ENCODE measurements at regions not wholly inside any gene's neighbourhood (a gene's known extent, or its start where the extent isn't known, plus 50 kb on each side); places are given as distances from the start of the nearest gene placed in this dataset.
"Not testable (repeated sequence)": the region's sequence is repeated elsewhere in the genome, so short reads cannot be mapped to it uniquely, and the experiment has no call there.

DNA sequence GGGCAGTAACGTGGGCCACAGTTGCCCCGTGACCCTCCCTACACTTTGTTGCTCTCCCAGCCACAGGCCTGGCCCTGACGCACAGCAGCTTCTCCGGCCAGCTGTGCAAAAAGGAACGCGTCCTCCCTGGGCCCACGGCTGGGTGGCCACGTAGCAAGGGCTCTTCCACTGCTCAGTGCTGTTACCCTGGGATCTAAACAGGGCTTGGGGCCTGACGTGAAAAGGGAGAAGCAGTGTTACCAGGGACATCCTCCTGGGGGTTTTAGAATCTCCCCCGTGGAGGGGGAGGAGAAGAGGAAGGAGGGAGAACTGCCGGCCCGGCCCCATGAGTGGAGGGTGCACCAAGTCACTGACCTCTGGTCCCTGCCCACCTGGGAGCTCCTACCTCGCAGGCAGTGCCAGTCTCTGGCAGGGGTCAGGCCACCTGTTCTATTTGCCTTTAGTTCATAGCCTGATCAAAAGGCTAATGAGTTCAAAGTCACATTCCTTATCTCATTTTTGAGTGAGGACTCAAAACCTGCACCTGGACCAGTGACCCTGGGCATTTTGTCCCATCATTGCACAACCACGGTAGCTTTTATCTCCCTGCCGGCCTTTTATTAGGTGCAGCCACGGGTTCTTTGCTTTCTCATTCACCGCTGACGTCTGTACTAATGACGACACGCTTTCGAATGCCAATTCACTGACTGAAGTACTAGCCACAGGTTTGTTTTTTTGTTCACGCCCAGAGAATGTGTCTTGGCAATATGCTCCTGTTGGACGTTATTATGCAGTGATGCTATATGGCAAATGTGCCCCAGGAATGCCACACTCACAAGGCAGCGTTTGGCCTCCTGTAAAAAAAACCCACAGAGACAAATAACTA lies 4424.6 kb upstream of the TPTE start:
- not testable (repeated sequence) for H3K27me3 Mint-ChIP-seq; H3K4me1 Mint-ChIP-seq; DNase-seq (ENCODE audit: low spot score in 2 of 2); H3K36me3 Mint-ChIP-seq; H3K27ac Mint-ChIP-seq; H3K4me3 Mint-ChIP-seq; H3K9me3 Mint-ChIP-seq; ATAC-seq (ENCODE audit: low read depth)

DNA sequence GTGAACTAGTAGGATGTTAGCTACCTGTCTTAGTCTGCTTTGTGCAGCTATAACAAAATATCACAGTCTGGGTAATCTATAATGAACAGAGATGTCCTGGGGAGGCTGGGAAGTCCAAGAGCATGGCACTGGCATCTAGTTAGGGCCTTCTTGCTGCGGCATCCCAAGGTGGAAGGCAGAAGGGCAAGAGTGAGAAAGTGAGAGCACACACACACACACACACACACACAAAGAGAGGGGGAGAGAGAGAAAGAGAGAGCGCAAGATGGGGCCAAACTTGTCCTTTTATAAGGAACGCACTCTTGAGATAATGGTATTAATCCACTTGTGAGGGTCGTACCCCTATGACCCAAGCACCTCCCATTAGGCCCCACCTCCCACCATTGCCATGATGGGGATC lies 4423.6 kb upstream of the TPTE start:
- not testable (repeated sequence) for DNase-seq (ENCODE audit: low spot score in 2 of 2); H3K27me3 Mint-ChIP-seq; H3K9me3 Mint-ChIP-seq; H3K4me1 Mint-ChIP-seq; H3K4me3 Mint-ChIP-seq; H3K36me3 Mint-ChIP-seq; ATAC-seq (ENCODE audit: low read depth); H3K27ac Mint-ChIP-seq

DNA sequence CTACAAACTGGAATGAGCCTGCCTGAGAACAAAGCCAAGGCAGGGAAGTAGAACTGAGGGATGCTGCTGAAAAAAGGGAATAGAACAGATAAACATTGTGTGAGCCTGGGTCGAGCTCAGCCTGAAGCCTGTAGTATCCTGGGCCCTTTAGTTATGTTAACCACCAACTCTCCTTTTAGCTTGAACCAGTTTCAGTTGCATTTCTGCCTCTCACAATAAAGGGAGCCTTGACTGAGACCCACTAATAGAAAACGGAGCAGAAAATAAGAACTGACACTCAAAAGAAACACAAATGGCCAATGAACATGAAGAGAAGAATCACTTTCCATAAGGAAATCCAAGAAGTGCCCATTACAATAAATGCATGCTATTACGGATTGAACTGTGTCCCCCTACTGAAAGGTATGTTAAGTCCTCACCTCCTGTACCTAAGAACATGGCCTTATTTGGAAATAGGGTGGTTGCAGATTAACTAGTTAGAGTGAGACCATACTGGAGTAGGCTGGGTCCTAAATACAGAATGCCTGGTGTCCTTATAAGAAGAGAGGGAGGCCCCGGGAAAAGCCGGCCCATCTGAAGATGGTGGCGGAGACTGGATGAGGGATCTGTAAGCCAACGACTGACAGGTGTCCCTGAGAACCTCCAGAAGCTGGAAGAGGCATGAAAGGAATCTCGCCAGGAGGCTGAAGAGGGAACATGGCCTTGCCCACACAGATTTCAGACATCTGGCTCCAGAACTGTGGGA lies 4423.0 kb upstream of the TPTE start:
- not testable (repeated sequence) for DNase-seq (ENCODE audit: low spot score in 2 of 2); H3K4me3 Mint-ChIP-seq; H3K36me3 Mint-ChIP-seq; H3K27me3 Mint-ChIP-seq; ATAC-seq (ENCODE audit: low read depth); H3K27ac Mint-ChIP-seq; H3K9me3 Mint-ChIP-seq; H3K4me1 Mint-ChIP-seq

DNA sequence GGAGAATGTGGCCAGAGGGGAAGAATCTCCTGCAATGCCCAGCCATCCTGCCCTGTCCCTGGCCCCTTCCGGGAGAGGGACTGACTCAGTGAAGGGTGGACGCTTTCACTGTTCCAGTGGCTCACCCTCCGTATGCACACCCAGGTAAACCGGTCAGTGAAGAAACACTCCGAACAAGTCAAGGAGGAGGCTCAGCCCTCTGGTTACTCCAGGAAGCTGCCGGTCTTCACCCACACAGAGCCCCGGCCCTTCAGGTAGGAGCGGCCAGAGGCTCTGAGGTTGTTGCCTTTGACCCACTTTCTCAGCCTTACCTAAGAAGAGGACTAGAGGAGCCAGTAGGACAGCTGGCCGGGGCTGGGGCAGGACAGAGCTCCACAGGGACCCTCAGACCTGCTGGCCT lies 4419.8 kb upstream of the TPTE start:
- not testable (repeated sequence) for H3K36me3 Mint-ChIP-seq; H3K27ac Mint-ChIP-seq; ATAC-seq (ENCODE audit: low read depth); H3K4me3 Mint-ChIP-seq; H3K27me3 Mint-ChIP-seq; H3K4me1 Mint-ChIP-seq; DNase-seq (ENCODE audit: low spot score in 2 of 2); H3K9me3 Mint-ChIP-seq

DNA sequence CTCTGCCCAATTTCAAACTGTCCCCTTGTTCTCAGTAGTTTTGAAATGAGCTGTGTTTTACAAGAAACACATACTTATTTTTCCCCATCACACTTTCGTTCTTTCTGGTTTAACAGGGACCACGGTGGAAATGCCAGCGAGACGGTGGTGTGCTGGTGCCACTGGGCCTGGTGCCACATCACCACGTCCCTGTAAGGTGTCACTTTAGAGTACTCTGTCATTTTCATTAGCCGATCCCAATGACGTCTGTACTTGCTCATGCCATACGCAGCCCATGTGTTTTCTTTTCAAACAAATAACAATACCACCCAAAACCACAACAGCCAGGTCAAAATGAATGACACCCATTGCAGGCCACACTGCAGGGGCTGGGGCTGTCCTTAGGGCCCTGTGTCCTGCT lies 4416.8 kb upstream of the TPTE start:
- not testable (repeated sequence) for H3K27me3 Mint-ChIP-seq; H3K4me3 Mint-ChIP-seq; H3K9me3 Mint-ChIP-seq; H3K27ac Mint-ChIP-seq; DNase-seq (ENCODE audit: low spot score in 2 of 2); H3K4me1 Mint-ChIP-seq; H3K36me3 Mint-ChIP-seq
- ATAC-seq (ENCODE audit: low read depth), result peak; percentile 58

DNA sequence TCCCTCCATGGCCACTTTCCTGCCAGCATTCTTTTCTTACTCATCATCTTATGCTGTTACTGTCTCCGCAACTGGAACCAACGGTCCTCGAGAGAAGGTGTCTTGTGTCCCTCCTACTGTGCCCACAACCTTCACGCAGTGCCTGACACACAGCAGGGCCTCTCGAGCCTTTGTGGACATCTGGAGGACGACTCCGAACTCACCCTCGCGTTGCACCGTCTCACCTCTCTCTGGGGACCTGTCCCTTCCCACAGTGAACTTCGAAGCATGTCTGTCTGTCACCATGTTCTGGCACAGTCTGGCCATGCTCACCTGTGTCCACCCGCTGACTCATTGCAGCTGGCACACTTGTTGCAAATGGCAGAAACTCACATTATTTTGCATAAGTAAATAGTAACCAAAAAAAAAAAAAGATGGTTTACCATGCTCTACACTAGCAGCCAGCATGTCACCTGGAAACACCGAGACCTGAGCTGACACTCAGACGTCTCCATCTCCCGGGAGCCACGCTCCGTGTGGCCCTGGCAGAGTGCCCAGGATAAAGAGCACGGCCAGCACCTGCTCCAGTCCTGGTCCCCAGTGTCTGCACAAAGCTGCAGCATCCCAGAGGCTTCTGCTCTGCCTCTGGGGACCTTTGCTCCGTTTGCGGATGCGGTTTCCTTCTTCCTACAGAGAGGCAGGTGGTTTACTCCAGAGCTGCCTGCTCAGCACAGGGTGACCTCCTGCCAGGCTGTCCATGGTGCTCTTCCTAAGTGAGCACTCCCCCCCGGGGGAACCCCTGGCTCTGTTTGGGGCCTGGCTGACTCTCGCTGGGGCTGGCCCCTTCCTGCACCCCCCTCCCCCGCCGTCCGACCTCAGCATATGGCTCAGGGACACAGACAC lies 4414.5 kb upstream of the TPTE start:
- not testable (repeated sequence) for H3K4me1 Mint-ChIP-seq; H3K4me3 Mint-ChIP-seq; H3K27ac Mint-ChIP-seq; H3K36me3 Mint-ChIP-seq; ATAC-seq (ENCODE audit: low read depth); H3K9me3 Mint-ChIP-seq; H3K27me3 Mint-ChIP-seq; DNase-seq (ENCODE audit: low spot score in 2 of 2)

DNA sequence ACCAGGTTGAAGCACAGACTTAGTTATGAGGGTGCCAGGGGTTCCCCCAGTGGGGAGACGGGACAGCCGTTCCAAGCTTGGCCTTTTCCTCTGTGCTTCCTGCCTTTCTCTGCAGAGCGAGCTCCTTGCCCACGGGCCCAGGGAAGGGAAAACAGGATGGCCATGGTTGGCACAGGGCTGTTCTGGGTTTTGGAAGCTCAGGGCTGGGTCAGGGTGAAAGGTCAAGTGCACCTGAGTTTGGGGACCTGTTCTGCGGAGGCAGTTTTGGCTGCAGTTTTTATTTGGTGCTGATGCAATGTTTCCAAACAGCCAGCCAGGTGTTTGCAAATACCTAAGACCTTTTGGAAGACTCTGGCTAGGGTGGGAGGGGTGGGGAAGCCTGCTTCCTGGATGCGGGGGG lies 4412.5 kb upstream of the TPTE start:
- not testable (repeated sequence) for H3K9me3 Mint-ChIP-seq; ATAC-seq (ENCODE audit: low read depth); H3K4me3 Mint-ChIP-seq; H3K27me3 Mint-ChIP-seq; H3K27ac Mint-ChIP-seq; H3K4me1 Mint-ChIP-seq; DNase-seq (ENCODE audit: low spot score in 2 of 2); H3K36me3 Mint-ChIP-seq

DNA sequence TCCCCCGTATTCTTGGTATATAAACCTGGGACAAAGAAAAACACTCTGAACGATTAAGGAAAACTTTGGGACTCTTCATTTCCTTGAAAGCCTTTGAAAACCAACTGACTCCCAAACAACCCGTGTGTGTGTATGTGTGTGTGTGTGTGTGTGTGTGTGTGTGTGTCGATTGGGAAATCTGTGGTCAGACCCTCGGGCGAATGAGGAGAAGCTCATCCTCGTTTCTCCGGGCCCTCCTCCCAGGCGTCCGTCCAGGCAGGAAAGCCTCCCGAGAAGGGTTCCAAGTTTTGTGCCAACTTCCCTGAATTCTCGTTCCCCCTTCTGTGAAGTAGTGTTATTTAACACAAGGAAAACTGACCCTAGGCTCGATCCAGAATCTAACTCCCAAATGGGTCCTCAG lies 4411.6 kb upstream of the TPTE start:
- not testable (repeated sequence) for H3K4me1 Mint-ChIP-seq, H3K27ac Mint-ChIP-seq, H3K9me3 Mint-ChIP-seq

DNA sequence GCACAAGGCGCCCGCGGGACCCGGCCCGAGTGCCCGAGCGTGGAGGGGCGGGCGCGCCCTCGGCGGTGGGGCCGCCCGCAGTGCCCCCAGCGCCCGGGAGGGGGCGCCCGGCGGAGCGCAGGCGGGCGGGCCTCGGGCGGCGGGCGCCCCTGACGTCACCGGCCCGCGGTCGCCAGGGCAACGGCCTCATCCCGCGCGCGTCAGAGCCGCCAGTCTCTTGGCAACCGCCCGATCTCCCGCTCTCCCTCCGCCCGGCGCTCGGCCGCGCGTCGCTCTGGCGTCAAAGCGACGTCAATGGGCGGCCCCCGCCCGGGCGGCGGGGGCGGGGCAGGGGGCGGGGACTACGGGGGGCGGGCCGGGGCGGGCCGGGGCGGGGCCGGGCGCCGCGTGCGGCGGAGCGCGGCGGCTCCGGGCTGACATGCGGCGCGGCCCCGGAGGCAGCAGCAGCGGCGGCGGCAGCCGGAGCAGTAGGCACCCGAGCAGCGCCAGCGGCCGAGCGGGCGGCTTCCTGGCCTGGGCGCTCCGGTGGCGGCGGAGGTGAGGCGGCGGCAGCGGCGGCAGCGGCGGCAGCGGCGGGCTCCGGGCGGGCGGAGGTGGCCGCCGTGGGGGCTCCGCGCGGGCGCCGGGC lies 4410.6 kb upstream of the TPTE start:
- H3K9me3 Mint-ChIP-seq; H3K27ac Mint-ChIP-seq; H3K36me3 Mint-ChIP-seq; H3K4me3 Mint-ChIP-seq; H3K4me1 Mint-ChIP-seq; DNase-seq (ENCODE audit: low spot score in 2 of 2); H3K27me3 Mint-ChIP-seq: not testable (repeated sequence)
- ATAC-seq (ENCODE audit: low read depth), result peak; percentile 76

More for the DNA sequence above, 4411.6 kb upstream of the TPTE start:
- not testable (repeated sequence) for H3K36me3 Mint-ChIP-seq; H3K27me3 Mint-ChIP-seq; H3K4me3 Mint-ChIP-seq; DNase-seq (ENCODE audit: low spot score in 2 of 2); ATAC-seq (ENCODE audit: low read depth)

DNA sequence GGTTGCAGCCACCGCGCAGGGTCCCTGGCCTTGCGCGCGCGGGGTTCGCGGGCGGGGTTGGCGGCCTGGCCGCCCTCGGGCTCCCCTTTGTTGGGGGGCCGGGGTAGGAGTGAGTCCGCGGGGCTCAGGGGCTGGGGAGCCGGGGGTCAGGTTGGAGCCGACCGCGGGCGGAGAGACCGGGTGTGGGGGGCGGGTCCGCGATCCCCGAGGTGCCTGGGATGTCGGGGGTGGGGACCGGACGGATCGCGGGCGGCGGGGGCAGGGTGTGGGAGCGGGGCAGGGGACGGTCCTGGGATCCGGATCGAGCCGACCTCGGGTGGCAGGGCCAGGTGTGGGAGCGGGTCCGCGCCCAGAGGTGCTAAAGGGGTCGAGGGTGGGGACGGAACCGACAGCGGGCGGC lies 4410.0 kb upstream of the TPTE start:
- H3K4me1 Mint-ChIP-seq; H3K27me3 Mint-ChIP-seq; H3K27ac Mint-ChIP-seq; H3K9me3 Mint-ChIP-seq; H3K36me3 Mint-ChIP-seq; DNase-seq (ENCODE audit: low spot score in 2 of 2); H3K4me3 Mint-ChIP-seq: not testable (repeated sequence)
- ATAC-seq (ENCODE audit: low read depth), result peak; percentile 9

DNA sequence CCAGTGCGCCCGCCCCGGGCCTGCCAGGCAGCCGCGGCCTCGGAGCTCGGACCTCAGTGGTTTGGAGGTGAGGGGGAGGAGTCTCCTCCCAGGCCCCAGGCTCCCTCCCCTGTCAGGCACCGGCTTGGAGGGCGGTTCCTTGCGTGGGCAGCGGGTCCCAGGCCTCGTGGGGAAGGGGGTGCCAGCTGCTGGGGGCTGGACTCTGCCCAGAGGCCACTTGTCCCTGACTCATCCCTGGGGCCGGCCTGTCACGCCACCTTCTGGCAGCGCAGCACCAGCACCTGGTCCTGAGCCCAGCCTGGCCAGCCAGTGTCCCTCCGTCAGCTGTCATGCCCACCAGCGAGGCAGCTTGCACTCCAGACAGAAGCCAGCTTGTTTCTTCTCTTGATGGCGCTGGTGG lies 4403.0 kb upstream of the TPTE start:
- H3K27ac Mint-ChIP-seq; H3K27me3 Mint-ChIP-seq; H3K4me3 Mint-ChIP-seq; H3K36me3 Mint-ChIP-seq; H3K4me1 Mint-ChIP-seq; DNase-seq (ENCODE audit: low spot score in 2 of 2); H3K9me3 Mint-ChIP-seq; ATAC-seq (ENCODE audit: low read depth): not testable (repeated sequence)

DNA sequence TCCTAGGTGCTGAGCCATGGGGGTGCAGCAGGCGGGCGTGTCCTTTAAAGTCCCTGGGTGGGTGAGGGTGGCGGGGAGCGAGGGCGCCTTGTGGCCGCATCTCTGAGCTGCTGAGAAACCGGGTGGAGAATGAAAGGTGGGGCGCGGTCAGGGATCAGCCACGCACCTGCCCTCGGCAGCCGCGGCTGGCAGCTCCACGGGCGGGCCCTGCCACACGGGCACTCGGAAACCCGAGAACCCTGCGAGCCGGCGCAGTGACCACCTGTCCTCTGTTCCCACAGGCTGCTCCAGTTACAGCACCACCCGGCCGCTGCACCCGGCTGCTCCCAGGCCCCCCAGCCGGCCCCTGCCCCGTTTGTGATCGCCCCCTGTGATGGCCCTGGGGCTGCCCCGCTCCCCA lies 4400.5 kb upstream of the TPTE start:
- H3K36me3 Mint-ChIP-seq; H3K27ac Mint-ChIP-seq; DNase-seq (ENCODE audit: low spot score in 2 of 2); H3K4me1 Mint-ChIP-seq; H3K9me3 Mint-ChIP-seq; H3K4me3 Mint-ChIP-seq; H3K27me3 Mint-ChIP-seq: not testable (repeated sequence)
- peak; percentile 6 for ATAC-seq (ENCODE audit: low read depth)

DNA sequence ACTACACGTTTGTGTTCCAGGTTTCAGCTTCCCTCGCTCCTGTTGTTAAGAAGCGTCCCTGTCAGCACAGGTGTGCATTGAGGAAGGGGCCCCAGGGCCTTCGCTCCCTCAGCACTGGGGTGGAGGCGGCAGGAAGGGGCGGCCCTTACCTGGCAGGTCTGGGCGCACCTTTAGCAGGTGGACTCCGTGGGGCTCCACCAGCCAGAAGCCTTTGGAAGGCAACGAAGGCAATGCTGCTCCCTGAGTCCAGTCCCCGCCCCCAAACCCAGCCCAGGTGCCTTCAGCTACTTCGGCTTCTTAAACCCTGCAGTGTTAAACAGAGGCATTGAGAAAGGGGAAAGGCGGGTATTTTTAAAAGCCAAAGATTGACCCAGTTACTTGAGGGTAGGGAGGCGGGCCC lies 4398.8 kb upstream of the TPTE start:
- ATAC-seq (ENCODE audit: low read depth), result peak; percentile 5
- H3K36me3 Mint-ChIP-seq, H3K4me3 Mint-ChIP-seq: not testable (repeated sequence)

DNA sequence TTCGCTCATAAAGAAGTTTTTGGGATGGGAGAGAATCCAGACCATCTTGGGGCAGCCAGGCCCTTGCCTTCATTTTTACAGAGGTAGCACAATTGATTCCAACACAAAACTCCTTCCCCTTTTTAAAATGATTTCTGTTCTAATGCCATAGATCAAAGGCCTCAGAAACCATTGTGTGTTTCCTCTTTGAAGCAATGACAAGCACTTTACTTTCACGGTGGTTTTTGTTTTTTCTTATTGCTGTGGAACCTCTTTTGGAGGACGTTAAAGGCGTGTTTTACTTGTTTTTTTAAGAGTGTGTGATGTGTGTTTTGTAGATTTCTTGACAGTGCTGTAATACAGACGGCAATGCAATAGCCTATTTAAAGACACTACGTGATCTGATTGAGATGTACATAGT lies 4398.2 kb upstream of the TPTE start:
- H3K27me3 Mint-ChIP-seq; H3K4me3 Mint-ChIP-seq; H3K36me3 Mint-ChIP-seq; H3K4me1 Mint-ChIP-seq; H3K9me3 Mint-ChIP-seq; DNase-seq (ENCODE audit: low spot score in 2 of 2): not testable (repeated sequence)
- ATAC-seq (ENCODE audit: low read depth), result peak; percentile 23
- H3K27ac Mint-ChIP-seq, result peak overlapping the region; percentile 68

More for the DNA sequence above, 4398.8 kb upstream of the TPTE start:
- H3K27me3 Mint-ChIP-seq; H3K27ac Mint-ChIP-seq; DNase-seq (ENCODE audit: low spot score in 2 of 2); H3K9me3 Mint-ChIP-seq; H3K4me1 Mint-ChIP-seq: not testable (repeated sequence)

Data from memory B cell (primary cell).